ENCODE measurements at regions not wholly inside any gene's neighbourhood (a gene's known extent, or its start where the extent isn't known, plus 50 kb on each side); places are given as distances from the start of the nearest gene placed in this dataset.

DNA sequence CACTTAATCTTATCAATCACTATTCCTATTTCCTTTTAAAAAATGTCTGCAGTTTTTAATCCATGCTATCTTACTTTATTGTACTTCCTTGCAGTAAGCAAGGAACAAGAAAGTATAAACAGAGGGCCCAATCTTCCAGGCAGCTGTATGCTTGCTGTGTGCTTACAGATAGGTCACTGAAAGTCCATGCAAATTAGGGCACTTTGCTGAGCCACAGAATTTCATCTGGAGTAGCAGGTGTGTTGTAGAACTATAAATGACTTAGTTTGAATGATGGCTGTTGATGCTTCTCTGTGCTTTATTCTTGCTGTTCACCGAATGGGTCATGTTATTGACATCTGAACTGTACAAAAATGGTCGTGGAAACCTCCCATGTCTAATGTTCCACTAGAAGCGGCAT is 154.6 kb downstream of the ATOH1 start:
- CTCF ChIA-PET = no interaction called here
- intact Hi-C loops (cut with micrococcal nuclease) = no loop called here

DNA sequence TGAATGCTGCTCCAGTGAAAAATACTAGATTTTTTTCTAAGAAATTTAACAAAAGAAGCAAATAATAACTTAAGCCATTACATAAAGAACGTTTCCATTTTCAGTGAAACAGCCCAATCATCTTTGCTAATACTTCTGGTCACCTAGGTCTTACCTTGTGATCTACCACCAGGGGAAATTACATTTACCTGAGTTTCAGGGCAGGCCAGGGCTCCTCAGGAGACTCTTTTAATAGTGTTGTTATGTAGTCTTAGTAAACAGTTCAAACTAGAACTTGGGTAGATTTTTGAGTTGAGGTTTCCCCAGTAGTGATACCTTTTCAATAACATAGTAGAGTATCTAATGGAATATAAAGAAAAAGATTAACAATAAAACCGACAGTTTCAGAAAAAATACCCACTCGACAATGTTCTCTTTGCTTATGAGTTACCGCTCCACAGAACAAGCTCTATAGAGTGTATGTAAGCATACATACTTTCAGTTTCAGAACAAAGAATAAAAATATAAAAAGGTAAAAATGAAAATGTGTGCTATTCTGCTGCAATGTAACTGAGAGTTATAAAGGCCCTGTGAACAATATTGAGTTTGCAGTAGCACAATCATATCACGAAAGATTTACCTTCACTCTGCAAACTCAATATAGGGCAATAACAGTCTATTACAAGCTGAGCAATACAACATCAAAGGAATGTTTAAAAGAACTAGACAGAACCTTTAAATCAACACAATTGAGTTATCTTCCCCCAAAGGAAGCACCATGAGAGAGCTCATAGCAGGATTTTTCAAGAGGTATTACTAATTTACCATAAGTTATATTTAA is 165.8 kb downstream of the ATOH1 start:
- Histone ChIP-seq H3K79me2 (ENCODE audit: insufficient read depth, low read length) (no peaks in the 10 kb centered on the region), H3K9me3 (ENCODE audit: control insufficient read depth in 1 of 2, insufficient read depth in 1 of 2, low read depth in 1 of 2, low read length in 2 of 2) (no peaks in the 10 kb centered on the region), H3K27me3 (ENCODE audit: insufficient read depth, low read length) (no peaks in the 10 kb centered on the region), H3K27ac (ENCODE audit: low read depth, low read length) (no peak overlapping the region), H3K9ac (ENCODE audit: low read length) (no peak overlapping the region), H3K36me3 (ENCODE audit: control insufficient read depth in 1 of 2, insufficient read depth in 2 of 2, low read length in 2 of 2) (no peaks in the 10 kb centered on the region), H3K9me2 (ENCODE audit: insufficient read depth) (no peaks in the 10 kb centered on the region), H2AFZ (ENCODE audit: low read depth, low read length, poor library complexity, severe bottlenecking) (no peak overlapping the region), H3K4me2 (ENCODE audit: low read length) (no peak overlapping the region), H3K4me3 (replicated peaks in 1 of 2; ENCODE audit: low read depth in 1 of 2, low read length in 2 of 2) (no peak overlapping the region), H4K20me1 (ENCODE audit: insufficient read depth) (no peaks in the 10 kb centered on the region), H3K4me1 (ENCODE audit: control insufficient read depth in 1 of 2, insufficient read depth in 2 of 2, low read length in 2 of 2) (no peaks in the 10 kb centered on the region)
- ATAC-seq (no peak), DNase-seq (ENCODE audit: low read depth, low spot score) (no peak)
- ChIA-PET CTCF (no interaction called here), POLR2A (no interaction called here), RAD21 (ENCODE audit: low non-redundant PET in 1 of 2, low total read pairs in 2 of 2, uncharacterized antibody in 2 of 2, unreplicated experiment in 2 of 2) (no interaction called here)
- intact Hi-C loops (cut with micrococcal nuclease) = no loop called here
- TF ChIP-seq ELF1 (IDR thresholded peaks at IDR 0.05; ENCODE audit: borderline replicate concordance, low read depth) = no peak
- no peak for TF ChIP-seq JUND (IDR thresholded peaks at IDR 0.05)
- TF ChIP-seq CEBPB (IDR thresholded peaks at IDR 0.05; ENCODE audit: low read depth) = no peak
- no peak for TF ChIP-seq CBX3 (IDR thresholded peaks at IDR 0.05; ENCODE audit: low read depth)
- TF ChIP-seq, protein P1, sequence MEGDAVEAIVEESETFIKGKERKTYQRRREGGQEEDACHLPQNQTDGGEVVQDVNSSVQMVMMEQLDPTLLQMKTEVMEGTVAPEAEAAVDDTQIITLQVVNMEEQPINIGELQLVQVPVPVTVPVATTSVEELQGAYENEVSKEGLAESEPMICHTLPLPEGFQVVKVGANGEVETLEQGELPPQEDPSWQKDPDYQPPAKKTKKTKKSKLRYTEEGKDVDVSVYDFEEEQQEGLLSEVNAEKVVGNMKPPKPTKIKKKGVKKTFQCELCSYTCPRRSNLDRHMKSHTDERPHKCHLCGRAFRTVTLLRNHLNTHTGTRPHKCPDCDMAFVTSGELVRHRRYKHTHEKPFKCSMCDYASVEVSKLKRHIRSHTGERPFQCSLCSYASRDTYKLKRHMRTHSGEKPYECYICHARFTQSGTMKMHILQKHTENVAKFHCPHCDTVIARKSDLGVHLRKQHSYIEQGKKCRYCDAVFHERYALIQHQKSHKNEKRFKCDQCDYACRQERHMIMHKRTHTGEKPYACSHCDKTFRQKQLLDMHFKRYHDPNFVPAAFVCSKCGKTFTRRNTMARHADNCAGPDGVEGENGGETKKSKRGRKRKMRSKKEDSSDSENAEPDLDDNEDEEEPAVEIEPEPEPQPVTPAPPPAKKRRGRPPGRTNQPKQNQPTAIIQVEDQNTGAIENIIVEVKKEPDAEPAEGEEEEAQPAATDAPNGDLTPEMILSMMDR (IDR thresholded peaks at IDR 0.05 in 2 of 3, conservative IDR thresholded peaks at IDR 0.05 in 1 of 3; ENCODE audit: borderline replicate concordance in 1 of 3, insufficient read depth in 1 of 3, low read depth in 2 of 3, low read length in 2 of 3) = no peak
- BruUV-seq (replicated peaks) = no TSS peak

More for the DNA sequence above, 154.6 kb downstream of the ATOH1 start:
- Histone ChIP-seq H2AFZ (ENCODE audit: low read depth, low read length, poor library complexity, severe bottlenecking) (no peak overlapping the region), H3K9me2 (ENCODE audit: insufficient read depth) (no peaks in the 10 kb centered on the region), H3K36me3 (ENCODE audit: control insufficient read depth in 1 of 2, insufficient read depth in 2 of 2, low read length in 2 of 2) (no peaks in the 10 kb centered on the region), H3K4me3 (replicated peaks in 1 of 2; ENCODE audit: low read depth in 1 of 2, low read length in 2 of 2) (no peak overlapping the region), H3K9ac (ENCODE audit: low read length) (no peak overlapping the region), H4K20me1 (ENCODE audit: insufficient read depth) (no peaks in the 10 kb centered on the region), H3K27me3 (ENCODE audit: insufficient read depth, low read length) (no peaks in the 10 kb centered on the region), H3K4me2 (ENCODE audit: low read length) (no peak overlapping the region), H3K27ac (ENCODE audit: low read depth, low read length) (no peak overlapping the region), H3K4me1 (ENCODE audit: control insufficient read depth in 1 of 2, insufficient read depth in 2 of 2, low read length in 2 of 2) (no peaks in the 10 kb centered on the region), H3K79me2 (ENCODE audit: insufficient read depth, low read length) (no peaks in the 10 kb centered on the region), H3K9me3 (ENCODE audit: control insufficient read depth in 1 of 2, insufficient read depth in 1 of 2, low read depth in 1 of 2, low read length in 2 of 2) (no peaks in the 10 kb centered on the region)
- DNase-seq (ENCODE audit: low read depth, low spot score) (no peak), ATAC-seq (no peak)
- no TSS peak for BruUV-seq (replicated peaks)
- TF ChIP-seq SP1 (IDR thresholded peaks at IDR 0.05; ENCODE audit: low read depth) = no peak
- RAD21 ChIA-PET (ENCODE audit: low non-redundant PET in 1 of 2, low total read pairs in 2 of 2, uncharacterized antibody in 2 of 2, unreplicated experiment in 2 of 2) = no interaction called here
- POLR2A ChIA-PET = no interaction called here

Measured in HCT116 (cell line).